ENCODE measurements at regions not wholly inside any gene's neighbourhood (a gene's known extent, or its start where the extent isn't known, plus 50 kb on each side); places are given as distances from the start of the nearest gene placed in this dataset.

- H3K27ac ChIP-seq (ENCODE audit: low read depth, low read length), result no peak overlapping the region
Measured at GRCh38 chr4:184309241-184310170, 91.8 kb upstream of the ENPP6 start.

GRCh38 chr4:184306949-184307348 lies 89.3 kb upstream of the ENPP6 start:
- no peak overlapping the region for H2AFZ ChIP-seq (ENCODE audit: low read length, unreplicated experiment)
- H3K4me3 ChIP-seq (ENCODE audit: low read depth, low read length), result no peak overlapping the region
- H3K36me3 ChIP-seq (ENCODE audit: insufficient read depth, low read length), result peaks cover 5% of the 10 kb centered on the region; the same call in 1 of the 2 replicates
- H3K27ac ChIP-seq (ENCODE audit: low read depth, low read length), result no peak overlapping the region
- H3K27me3 ChIP-seq (ENCODE audit: insufficient read depth, low read length), result no peaks in the 10 kb centered on the region
- no peaks in the 10 kb centered on the region for H3K4me1 ChIP-seq (ENCODE audit: control insufficient read depth, insufficient read depth, low read length, unreplicated experiment)
- no peaks in the 10 kb centered on the region for H3K79me2 ChIP-seq (ENCODE audit: control insufficient read depth, insufficient read depth, low read length, unreplicated experiment)

More at GRCh38 chr4:184309241-184310170, 91.8 kb upstream of the ENPP6 start:
- Histone ChIP-seq H3K36me3 (ENCODE audit: insufficient read depth, low read length) (peaks cover 4% of the 10 kb centered on the region; the same call in 1 of the 2 replicates), H3K4me3 (ENCODE audit: low read depth, low read length) (no peak overlapping the region), H3K79me2 (ENCODE audit: control insufficient read depth, insufficient read depth, low read length, unreplicated experiment) (no peaks in the 10 kb centered on the region), H3K27me3 (ENCODE audit: insufficient read depth, low read length) (no peaks in the 10 kb centered on the region), H2AFZ (ENCODE audit: low read length, unreplicated experiment) (no peak overlapping the region), H3K4me1 (ENCODE audit: control insufficient read depth, insufficient read depth, low read length, unreplicated experiment) (no peaks in the 10 kb centered on the region)

- H3K4me1 ChIP-seq (ENCODE audit: control insufficient read depth, insufficient read depth, low read length, unreplicated experiment), result no peaks in the 10 kb centered on the region
- peaks cover 5% of the 10 kb centered on the region; the same call in 1 of the 2 replicates for H3K36me3 ChIP-seq (ENCODE audit: insufficient read depth, low read length)
- H3K27ac ChIP-seq (ENCODE audit: low read depth, low read length), result no peak overlapping the region
- no peak overlapping the region for H2AFZ ChIP-seq (ENCODE audit: low read length, unreplicated experiment)
- H3K79me2 ChIP-seq (ENCODE audit: control insufficient read depth, insufficient read depth, low read length, unreplicated experiment), result no peaks in the 10 kb centered on the region
- no peak overlapping the region for H3K4me3 ChIP-seq (ENCODE audit: low read depth, low read length)
- no peaks in the 10 kb centered on the region for H3K27me3 ChIP-seq (ENCODE audit: insufficient read depth, low read length)
Measured at GRCh38 chr4:184306470-184306869, 88.8 kb upstream of the ENPP6 start.

GRCh38 chr4:184300816-184301215 lies 83.1 kb upstream of the ENPP6 start:
- H3K4me3 ChIP-seq (ENCODE audit: low read depth, low read length), result no peak overlapping the region
- H2AFZ ChIP-seq (ENCODE audit: low read length, unreplicated experiment), result no peak overlapping the region
- H3K79me2 ChIP-seq (ENCODE audit: control insufficient read depth, insufficient read depth, low read length, unreplicated experiment), result no peaks in the 10 kb centered on the region
- H3K36me3 ChIP-seq (ENCODE audit: insufficient read depth, low read length), result peaks cover 5% of the 10 kb centered on the region; the same call in 1 of the 2 replicates
- H3K4me1 ChIP-seq (ENCODE audit: control insufficient read depth, insufficient read depth, low read length, unreplicated experiment), result peaks cover 3% of the 10 kb centered on the region
- no peak overlapping the region for H3K27ac ChIP-seq (ENCODE audit: low read depth, low read length)
- H3K27me3 ChIP-seq (ENCODE audit: insufficient read depth, low read length), result no peaks in the 10 kb centered on the region

GRCh38 chr4:184298254-184298653 lies 80.6 kb upstream of the ENPP6 start:
- Histone ChIP-seq H3K4me1 (ENCODE audit: control insufficient read depth, insufficient read depth, low read length, unreplicated experiment) (peaks cover 3% of the 10 kb centered on the region), H2AFZ (ENCODE audit: low read length, unreplicated experiment) (peak overlapping the region; percentile 71), H3K79me2 (ENCODE audit: control insufficient read depth, insufficient read depth, low read length, unreplicated experiment) (no peaks in the 10 kb centered on the region), H3K27me3 (ENCODE audit: insufficient read depth, low read length) (no peaks in the 10 kb centered on the region), H3K4me3 (ENCODE audit: low read depth, low read length) (no peak overlapping the region), H3K27ac (ENCODE audit: low read depth, low read length) (no peak overlapping the region), H3K36me3 (ENCODE audit: insufficient read depth, low read length) (no peaks in the 10 kb centered on the region)

- H3K79me2 ChIP-seq (ENCODE audit: control insufficient read depth, insufficient read depth, low read length, unreplicated experiment), result no peaks in the 10 kb centered on the region
- H3K27ac ChIP-seq (ENCODE audit: low read depth, low read length), result no peak overlapping the region
- no peaks in the 10 kb centered on the region for H3K27me3 ChIP-seq (ENCODE audit: insufficient read depth, low read length)
- peaks cover 3% of the 10 kb centered on the region for H3K4me1 ChIP-seq (ENCODE audit: control insufficient read depth, insufficient read depth, low read length, unreplicated experiment)
- no peaks in the 10 kb centered on the region for H3K36me3 ChIP-seq (ENCODE audit: insufficient read depth, low read length)
- H3K4me3 ChIP-seq (ENCODE audit: low read depth, low read length), result no peak overlapping the region
- H2AFZ ChIP-seq (ENCODE audit: low read length, unreplicated experiment), result no peak overlapping the region
Measured at GRCh38 chr4:184295206-184295605, 77.5 kb upstream of the ENPP6 start.

- peaks cover 3% of the 10 kb centered on the region for H3K4me1 ChIP-seq (ENCODE audit: control insufficient read depth, insufficient read depth, low read length, unreplicated experiment)
- no peak overlapping the region for H3K4me3 ChIP-seq (ENCODE audit: low read depth, low read length)
- H3K36me3 ChIP-seq (ENCODE audit: insufficient read depth, low read length), result no peaks in the 10 kb centered on the region
- no peaks in the 10 kb centered on the region for H3K27me3 ChIP-seq (ENCODE audit: insufficient read depth, low read length)
- H3K27ac ChIP-seq (ENCODE audit: low read depth, low read length), result no peak overlapping the region
- no peak overlapping the region for H2AFZ ChIP-seq (ENCODE audit: low read length, unreplicated experiment)
- no peaks in the 10 kb centered on the region for H3K79me2 ChIP-seq (ENCODE audit: control insufficient read depth, insufficient read depth, low read length, unreplicated experiment)
Measured at GRCh38 chr4:184294606-184295133, 77.0 kb upstream of the ENPP6 start.

- H3K4me1 ChIP-seq (ENCODE audit: control insufficient read depth, insufficient read depth, low read length, unreplicated experiment), result peaks cover 8% of the 10 kb centered on the region
- H3K27me3 ChIP-seq (ENCODE audit: insufficient read depth, low read length), result no peaks in the 10 kb centered on the region
- no peak overlapping the region for H3K4me3 ChIP-seq (ENCODE audit: low read depth, low read length)
- H3K79me2 ChIP-seq (ENCODE audit: control insufficient read depth, insufficient read depth, low read length, unreplicated experiment), result no peaks in the 10 kb centered on the region
- no peak overlapping the region for H3K27ac ChIP-seq (ENCODE audit: low read depth, low read length)
- no peaks in the 10 kb centered on the region for H3K36me3 ChIP-seq (ENCODE audit: insufficient read depth, low read length)
- H2AFZ ChIP-seq (ENCODE audit: low read length, unreplicated experiment), result no peak overlapping the region
Measured at GRCh38 chr4:184293552-184293951, 75.9 kb upstream of the ENPP6 start.

- no peaks in the 10 kb centered on the region for H3K79me2 ChIP-seq (ENCODE audit: control insufficient read depth, insufficient read depth, low read length, unreplicated experiment)
- no peak overlapping the region for H3K4me3 ChIP-seq (ENCODE audit: low read depth, low read length)
- H2AFZ ChIP-seq (ENCODE audit: low read length, unreplicated experiment), result no peak overlapping the region
- H3K4me1 ChIP-seq (ENCODE audit: control insufficient read depth, insufficient read depth, low read length, unreplicated experiment), result peaks cover 8% of the 10 kb centered on the region
- no peak overlapping the region for H3K27ac ChIP-seq (ENCODE audit: low read depth, low read length)
- no peaks in the 10 kb centered on the region for H3K27me3 ChIP-seq (ENCODE audit: insufficient read depth, low read length)
- H3K36me3 ChIP-seq (ENCODE audit: insufficient read depth, low read length), result no peaks in the 10 kb centered on the region
Measured at GRCh38 chr4:184292877-184293276, 75.2 kb upstream of the ENPP6 start.

- H3K27me3 ChIP-seq (ENCODE audit: insufficient read depth, low read length), result no peaks in the 10 kb centered on the region
- no peak overlapping the region for H3K4me3 ChIP-seq (ENCODE audit: low read depth, low read length)
- peaks cover 12% of the 10 kb centered on the region for H3K4me1 ChIP-seq (ENCODE audit: control insufficient read depth, insufficient read depth, low read length, unreplicated experiment)
- H3K27ac ChIP-seq (ENCODE audit: low read depth, low read length), result no peak overlapping the region
- no peaks in the 10 kb centered on the region for H3K36me3 ChIP-seq (ENCODE audit: insufficient read depth, low read length)
- no peak overlapping the region for H2AFZ ChIP-seq (ENCODE audit: low read length, unreplicated experiment)
- H3K79me2 ChIP-seq (ENCODE audit: control insufficient read depth, insufficient read depth, low read length, unreplicated experiment), result no peaks in the 10 kb centered on the region
Measured at GRCh38 chr4:184292465-184292867, 74.8 kb upstream of the ENPP6 start.

GRCh38 chr4:184289179-184289535 lies 71.5 kb upstream of the ENPP6 start:
- Histone ChIP-seq H3K36me3 (ENCODE audit: insufficient read depth, low read length) (no peaks in the 10 kb centered on the region), H2AFZ (ENCODE audit: low read length, unreplicated experiment) (no peak overlapping the region), H3K4me3 (ENCODE audit: low read depth, low read length) (no peak overlapping the region), H3K27me3 (ENCODE audit: insufficient read depth, low read length) (no peaks in the 10 kb centered on the region), H3K79me2 (ENCODE audit: control insufficient read depth, insufficient read depth, low read length, unreplicated experiment) (no peaks in the 10 kb centered on the region), H3K4me1 (ENCODE audit: control insufficient read depth, insufficient read depth, low read length, unreplicated experiment) (peaks cover 16% of the 10 kb centered on the region), H3K27ac (ENCODE audit: low read depth, low read length) (no peak overlapping the region)

Measured in ACC112 (cell line).